Gastroesophageal sphincter (tissue), 4 donors: ENCODE measurements at regions not wholly inside any gene's neighbourhood (a gene's known extent, or its start where the extent isn't known, plus 50 kb on each side); places are given as distances from the start of the nearest gene placed in this dataset.

Experiments used
- ATAC-seq: fragments of 150-250 bp; one replicate; pipeline ENCODE4 v1.9.1; 2016; ENCODE audit warnings: mild to moderate bottlenecking, moderate library complexity
- H3K27ac ChIP-seq, 4 donors: fragments of 200-600 bp; sonication (generic) in 3 of 4; 1 replicate in 3 of 4; 2 replicates in 1 of 4; pipeline ENCODE4 v1.5.1; 2016 to 2019
- H3K27me3 ChIP-seq: fragments of 200-600 bp; sonication (generic); one replicate; pipeline ENCODE4 v1.5.1; 2019
- H3K36me3 ChIP-seq, 2 donors: fragments of 200-600 bp; sonication (generic); one replicate each; pipeline ENCODE4 v1.5.1; 2019; ENCODE audit warnings: control low read depth in 1 of 2
- H3K4me1 ChIP-seq, 3 donors: fragments of 200-600 bp; sonication (generic); 1 replicate in 2 of 3; 2 replicates in 1 of 3; pipeline ENCODE4 v1.5.1; 2016 to 2019; ENCODE audit warnings: control low read depth in 2 of 3
- H3K4me3 ChIP-seq, 2 donors: fragments of 200-600 bp; sonication (generic); one replicate each; pipeline ENCODE4 v1.5.1; 2019; ENCODE audit warnings: mild to moderate bottlenecking in 1 of 2, moderate library complexity in 1 of 2
- H3K9me3 ChIP-seq, 3 donors: fragments of 200-600 bp; sonication (generic); one replicate each; pipeline ENCODE4 v1.5.1; 2017 to 2019; ENCODE audit warnings: control low read depth in 2 of 3
- EP300 ChIP-seq: sonication (generic); formaldehyde crosslinking; IDR thresholded peaks from one replicate; pipeline ENCODE4 v1.6.1; 2017; ENCODE audit warnings: antibody characterized with exemption, mild to moderate bottlenecking
- POLR2A ChIP-seq, 2 donors: fragments of 450-650 bp; IDR thresholded peaks; one replicate each; pipeline ENCODE4 v1.6.1; 2017; ENCODE audit warnings: antibody characterized with exemption in 2 of 2, mild to moderate bottlenecking in 2 of 2, moderate library complexity in 1 of 2
- POLR2AphosphoS5 ChIP-seq: sonication (generic); formaldehyde crosslinking; IDR thresholded peaks from one replicate; pipeline ENCODE4 v1.6.1; 2017; ENCODE audit warnings: antibody characterized with exemption
- whole genome bisulfite sequencing, 2 donors: methylation state at CpG; one replicate each; pipeline ENCODE4 v1.1.5; 2018; ENCODE audit warnings: low coverage in 1 of 2; 5-methylcytosine and 5-hydroxymethylcytosine counted together
- TF ChIP-seq, protein P1 (sequence below), 4 experiments: fragments of 200-600 bp in 2 of 4; fragments of 450-650 bp in 2 of 4; sonication (generic) in 1 of 4; IDR thresholded peaks; one replicate each; pipeline ENCODE4 v1.5.1; 2017 to 2019; ENCODE audit warnings: antibody characterized with exemption in 4 of 4, mild to moderate bottlenecking in 2 of 4, moderate library complexity in 2 of 4

DNA sequence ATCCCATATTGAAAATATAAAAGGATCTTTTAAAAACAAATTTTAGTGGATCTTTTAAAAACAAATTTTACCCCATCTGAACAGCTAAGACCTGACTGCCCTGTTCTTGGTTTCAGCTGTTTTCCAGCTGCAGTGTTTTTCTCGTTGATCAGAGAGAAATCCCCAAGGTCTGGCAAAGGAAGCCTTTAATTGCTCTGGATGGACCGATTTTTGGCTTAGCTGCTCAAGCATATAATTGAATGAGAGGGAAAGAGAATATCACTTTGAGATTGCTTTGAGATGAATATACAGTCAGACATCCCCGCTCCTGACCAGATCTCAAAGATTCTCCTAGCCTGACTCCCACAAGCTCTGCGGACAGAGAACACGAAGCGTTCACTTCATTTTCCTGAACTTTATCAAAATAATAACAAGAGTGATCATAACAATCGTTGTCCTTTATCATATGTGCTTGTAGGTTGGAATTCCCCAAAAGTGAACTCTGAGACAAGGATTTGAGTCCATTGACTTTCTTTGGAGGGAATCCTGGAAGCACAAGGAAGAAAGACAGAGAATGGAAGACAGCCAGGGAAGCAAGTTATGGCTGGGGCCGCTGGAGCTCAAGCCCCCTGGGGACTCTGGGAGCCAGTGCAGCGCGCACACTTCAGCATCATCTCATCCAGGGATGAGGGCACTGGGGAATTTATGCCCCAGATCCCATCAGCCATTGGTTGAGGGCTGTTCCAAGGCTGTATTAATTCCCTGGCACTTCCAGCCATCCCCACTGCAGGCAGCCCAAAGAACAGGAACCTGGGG is 101.3 kb downstream of the SNX5 start:
- Histone ChIP-seq H3K27me3 (no peaks in the 10 kb centered on the region), H3K4me1 (peaks cover 0 to 19% (median 4%) of the 10 kb centered on the region in 3 donors), H3K27ac (peak overlapping the region in 2 of 4 donors; percentile 12 to 20), H3K4me3 (no peak overlapping the region), H3K9me3 (no peaks in the 10 kb centered on the region), H3K36me3 (no peaks in the 10 kb centered on the region)
- 34 to 39% methylated on average over 7 of the region's 10 CpGs for WGBS, 2 donors
- TF ChIP-seq EP300 = no peak
- no peak for TF ChIP-seq POLR2A (IDR thresholded peaks at IDR 0.05)
- TF ChIP-seq, protein P1, sequence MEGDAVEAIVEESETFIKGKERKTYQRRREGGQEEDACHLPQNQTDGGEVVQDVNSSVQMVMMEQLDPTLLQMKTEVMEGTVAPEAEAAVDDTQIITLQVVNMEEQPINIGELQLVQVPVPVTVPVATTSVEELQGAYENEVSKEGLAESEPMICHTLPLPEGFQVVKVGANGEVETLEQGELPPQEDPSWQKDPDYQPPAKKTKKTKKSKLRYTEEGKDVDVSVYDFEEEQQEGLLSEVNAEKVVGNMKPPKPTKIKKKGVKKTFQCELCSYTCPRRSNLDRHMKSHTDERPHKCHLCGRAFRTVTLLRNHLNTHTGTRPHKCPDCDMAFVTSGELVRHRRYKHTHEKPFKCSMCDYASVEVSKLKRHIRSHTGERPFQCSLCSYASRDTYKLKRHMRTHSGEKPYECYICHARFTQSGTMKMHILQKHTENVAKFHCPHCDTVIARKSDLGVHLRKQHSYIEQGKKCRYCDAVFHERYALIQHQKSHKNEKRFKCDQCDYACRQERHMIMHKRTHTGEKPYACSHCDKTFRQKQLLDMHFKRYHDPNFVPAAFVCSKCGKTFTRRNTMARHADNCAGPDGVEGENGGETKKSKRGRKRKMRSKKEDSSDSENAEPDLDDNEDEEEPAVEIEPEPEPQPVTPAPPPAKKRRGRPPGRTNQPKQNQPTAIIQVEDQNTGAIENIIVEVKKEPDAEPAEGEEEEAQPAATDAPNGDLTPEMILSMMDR (IDR thresholded peaks at IDR 0.05) = no peak
- ATAC-seq = no peak

DNA sequence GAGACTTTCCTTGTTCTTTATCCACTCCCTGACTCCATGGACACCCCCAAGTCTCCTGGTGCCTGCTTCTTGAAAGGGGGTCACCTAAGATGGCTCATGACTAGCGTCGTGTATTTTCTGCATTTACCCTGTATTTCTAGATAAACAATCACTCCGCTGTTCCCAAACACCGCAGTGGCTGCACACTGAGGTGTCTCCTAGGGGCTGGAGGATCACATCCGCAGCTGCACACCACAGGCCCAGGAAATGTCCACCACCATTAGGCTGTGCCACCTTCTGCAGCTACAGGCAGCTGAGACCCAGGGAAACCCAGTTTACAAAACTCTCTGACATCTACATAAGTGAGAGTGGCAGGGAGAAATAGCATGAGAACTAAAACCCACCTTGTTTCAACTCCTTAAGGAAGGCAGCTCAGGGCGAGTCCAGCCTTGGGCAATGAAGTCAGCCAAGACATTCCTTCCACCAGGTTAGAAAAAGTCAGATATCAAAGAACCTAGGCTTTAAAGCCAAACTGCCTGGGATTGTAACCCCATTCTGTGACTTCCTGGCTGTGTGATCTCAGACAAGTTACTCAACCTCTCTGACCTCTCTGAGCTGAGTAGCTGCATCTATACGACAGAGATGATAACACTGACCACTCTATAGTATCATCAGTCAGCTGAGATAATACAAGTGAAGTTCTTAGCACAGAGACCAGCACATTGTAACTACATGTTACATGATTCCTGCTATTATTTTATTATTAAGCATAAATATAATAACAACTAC is 102.2 kb downstream of the SNX5 start:
- WGBS, 2 donors = 80 to 89% methylated on average over 4 to 5 of the region's 7 CpGs
- H3K4me1 ChIP-seq = peaks cover 0 to 19% (median 4%) of the 10 kb centered on the region in 3 donors
- no peak for ATAC-seq
- no peaks in the 10 kb centered on the region for H3K27me3 ChIP-seq
- no peaks in the 10 kb centered on the region for H3K36me3 ChIP-seq
- H3K27ac ChIP-seq = no peak overlapping the region
- H3K9me3 ChIP-seq = no peaks in the 10 kb centered on the region
- H3K4me3 ChIP-seq = no peak overlapping the region
- TF ChIP-seq POLR2AphosphoS5 = no peak
- TF ChIP-seq, protein P1 (IDR thresholded peaks at IDR 0.05) = no peak
- TF ChIP-seq POLR2A (IDR thresholded peaks at IDR 0.05) = no peak
- TF ChIP-seq EP300 = no peak

DNA sequence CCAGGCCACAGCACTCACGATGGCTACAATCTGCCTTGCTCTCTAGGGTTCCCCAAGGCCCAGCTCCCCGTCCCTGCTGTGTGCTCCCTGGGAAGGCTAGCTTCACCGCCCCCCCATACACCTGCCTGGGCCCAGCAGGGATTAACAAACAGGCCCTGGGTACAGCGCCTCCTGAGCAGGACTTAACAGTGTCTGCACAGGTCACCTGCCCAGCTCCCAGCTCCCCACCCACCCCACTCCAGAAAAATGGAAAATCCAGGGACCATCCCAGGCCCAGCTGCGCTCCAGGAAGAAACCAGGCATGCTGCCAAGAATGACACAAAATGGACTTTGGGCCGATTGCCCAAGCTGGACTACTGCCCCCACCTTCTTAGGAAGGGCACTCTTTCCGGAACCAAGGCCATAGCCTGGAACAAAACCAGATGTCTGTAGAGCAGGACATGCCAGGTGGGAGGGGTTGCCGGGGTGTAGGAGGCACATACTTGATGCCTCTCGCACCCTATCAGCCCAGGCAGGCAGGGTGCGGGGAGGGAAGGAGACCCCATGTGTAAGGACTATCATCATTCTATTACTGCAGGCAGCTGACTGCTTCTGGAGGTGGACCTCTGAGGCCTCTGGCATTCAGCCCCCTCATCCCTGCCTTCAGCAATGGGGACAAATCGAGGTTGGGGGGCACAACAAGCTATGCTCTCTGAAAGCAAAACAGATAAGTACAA is 104.9 kb downstream of the SNX5 start:
- Histone ChIP-seq H3K27me3 (no peaks in the 10 kb centered on the region), H3K27ac (peak overlapping the region in 1 of 4 donors; percentile 27), H3K36me3 (no peaks in the 10 kb centered on the region), H3K4me1 (peaks cover 0 to 24% (median 7%) of the 10 kb centered on the region in 3 donors), H3K9me3 (no peaks in the 10 kb centered on the region), H3K4me3 (no peak overlapping the region)
- 39 to 56% methylated on average over 3 to 4 of the region's 11 CpGs for WGBS, 2 donors
- ATAC-seq = peak; percentile 74
- no peak for TF ChIP-seq POLR2A (IDR thresholded peaks at IDR 0.05)
- TF ChIP-seq EP300 = no peak
- peak; percentile 94 for TF ChIP-seq POLR2AphosphoS5
- TF ChIP-seq, protein P1 (IDR thresholded peaks at IDR 0.05) = no peak

DNA sequence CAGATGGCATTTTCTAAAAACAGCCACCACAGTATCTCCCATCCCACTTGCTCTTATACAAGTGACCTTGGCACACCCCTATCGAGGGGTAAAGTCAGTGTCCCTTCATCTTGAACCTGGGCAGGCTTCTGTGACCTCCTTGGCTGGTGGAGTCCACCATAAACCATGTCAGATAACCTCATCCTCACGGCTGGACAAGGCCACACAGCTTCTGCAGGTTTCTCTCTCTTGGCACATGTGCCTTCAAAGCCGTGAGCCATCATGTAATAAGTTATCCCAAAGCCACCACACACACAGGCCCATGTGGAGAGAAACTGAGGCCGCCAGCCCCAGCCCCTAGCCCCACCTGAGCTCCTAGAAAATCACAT is 105.4 kb downstream of the SNX5 start:
- 83% methylated on average over 1 of the region's 4 CpGs; no CpG with 5 or more reads in 1 of the 2 donors for WGBS, 2 donors
- TF ChIP-seq POLR2A (IDR thresholded peaks at IDR 0.05) (no peak), EP300 (no peak), POLR2AphosphoS5 (no peak)
- TF ChIP-seq, protein P1 (IDR thresholded peaks at IDR 0.05) = no peak
- Histone ChIP-seq H3K27me3 (no peaks in the 10 kb centered on the region), H3K36me3 (no peaks in the 10 kb centered on the region), H3K9me3 (no peaks in the 10 kb centered on the region), H3K27ac (no peak overlapping the region), H3K4me3 (no peak overlapping the region), H3K4me1 (peaks cover 0 to 24% (median 7%) of the 10 kb centered on the region in 3 donors)
- ATAC-seq = no peak
